Activated CD4-positive, alpha-beta T cell treated with anti-CD3 and anti-CD28 coated beads for 24 hours (primary cell): ENCODE measurements at regions not wholly inside any gene's neighbourhood (a gene's known extent, or its start where the extent isn't known, plus 50 kb on each side); places are given as distances from the start of the nearest gene placed in this dataset.
"Not testable (repeated sequence)": the region's sequence is repeated elsewhere in the genome, so short reads cannot be mapped to it uniquely, and the experiment has no call there.

Experiments used
- DNase-seq, 2 donors: peaks; one replicate each; pipeline ENCODE4 v3.0.0-alpha.2; 2020; ENCODE audit warnings: low read depth in 2 of 2

- no peak for DNase-seq
Observed at GRCh38 chr7:28328822-28329660, 83.3 kb upstream of the CREB5 start.

GRCh38 chr7:28329661-28330363, 82.5 kb upstream of the CREB5 start:
- no peak for DNase-seq

- no peak for DNase-seq
Observed at GRCh38 chr7:28330384-28331070, 81.8 kb upstream of the CREB5 start.

- DNase-seq = no peak
Observed at GRCh38 chr7:28332046-28332445, 80.3 kb upstream of the CREB5 start.

GRCh38 chr7:28333548-28333947, 78.8 kb upstream of the CREB5 start:
- not testable (repeated sequence) for DNase-seq

GRCh38 chr7:28336806-28337205, 75.5 kb upstream of the CREB5 start:
- DNase-seq = no peak

- DNase-seq = no peak
Observed at GRCh38 chr7:28338041-28338440, 74.3 kb upstream of the CREB5 start.

GRCh38 chr7:28343462-28343861, 68.9 kb upstream of the CREB5 start:
- no peak for DNase-seq

GRCh38 chr7:28346256-28346655, 66.1 kb upstream of the CREB5 start:
- DNase-seq = no peak

GRCh38 chr7:28346676-28347363, 65.5 kb upstream of the CREB5 start:
- DNase-seq = no peak

- DNase-seq = no peak
Observed at GRCh38 chr7:28347475-28348318, 64.6 kb upstream of the CREB5 start.

- no peak for DNase-seq
Observed at GRCh38 chr7:28348636-28349035, 63.7 kb upstream of the CREB5 start.

GRCh38 chr7:28349637-28350036, 62.7 kb upstream of the CREB5 start:
- no peak for DNase-seq

GRCh38 chr7:28350662-28351061, 61.7 kb upstream of the CREB5 start:
- DNase-seq = no peak

- no peak for DNase-seq
Observed at GRCh38 chr7:28351450-28351849, 60.9 kb upstream of the CREB5 start.

GRCh38 chr7:28354601-28355402, 57.5 kb upstream of the CREB5 start:
- no peak for DNase-seq

- no peak for DNase-seq
Observed at GRCh38 chr7:28355635-28356319, 56.5 kb upstream of the CREB5 start.

- no peak for DNase-seq
Observed at GRCh38 chr7:28356619-28357018, 55.7 kb upstream of the CREB5 start.

GRCh38 chr7:28358423-28358868, 53.9 kb upstream of the CREB5 start:
- no peak for DNase-seq

GRCh38 chr7:28360739-28361138, 51.6 kb upstream of the CREB5 start:
- DNase-seq = no peak
